A549 (cell line): ENCODE measurements at regions not wholly inside any gene's neighbourhood (a gene's known extent, or its start where the extent isn't known, plus 50 kb on each side); places are given as distances from the start of the nearest gene placed in this dataset.

Experiments used
- ATAC-seq, 2 experiments: fragments of 200-7000 bp in 1 of 2; fragments of >200 bp in 1 of 2; cut with Nextera tagmentation in 1 of 2; cut with Tn5 transposase in 1 of 2; 3 replicates each; pipeline versions ENCODE4 v1.8.0 to v1.9.1; 2018 to 2020; ENCODE audit warnings: mild to moderate bottlenecking in 1 of 2, moderate library complexity in 1 of 2
- CTCF ChIA-PET: fragments of 300-600 bp; sonication (Branson Sonifier 250); formaldehyde crosslinking; extraction: SDS; loops from one replicate; lab custom pipeline; 2021; ENCODE audit warnings: antibody characterized with exemption, inconsistent platforms; lab: Yijun Ruan, JAX
- POLR2A ChIA-PET: fragments of 350-600 bp; formaldehyde crosslinking; extraction: SDS; loops from one replicate; lab custom pipeline; 2021; ENCODE audit warnings: antibody characterized with exemption, inconsistent platforms; lab: Yijun Ruan, JAX
- DNase-seq, 2 experiments: peaks; one replicate each; pipeline versions ENCODE4 v3.0.0 to v3.0.0-alpha.2; 2011 to 2016; ENCODE audit warnings: low read depth in 1 of 2, low spot score in 1 of 2
- FAIRE-seq: peaks from 2 replicates; lab custom pipeline; 2011; peaks lifted over from hg19 to GRCh38; lab: Jason Lieb, UNC
- H3K27ac ChIP-seq, 2 experiments: fragments of >200 bp; sonication (Bioruptor Twin); formaldehyde crosslinking; 3 replicates each; pipeline ENCODE4 v1.5.1; 2016 to 2017
- H3K4me1 ChIP-seq: fragments of >200 bp; sonication (Bioruptor Twin); formaldehyde crosslinking; 3 replicates; pipeline ENCODE4 v1.6.1; 2016
- H3K4me2 ChIP-seq: fragments of >200 bp; sonication (Bioruptor Twin); formaldehyde crosslinking; 3 replicates; pipeline ENCODE4 v1.6.1; 2016
- H3K4me3 ChIP-seq: fragments of >200 bp; sonication (Bioruptor Twin); formaldehyde crosslinking; 3 replicates; pipeline ENCODE4 v1.5.1; 2016
- H3K9me3 ChIP-seq: fragments of >200 bp; sonication (Bioruptor Twin); formaldehyde crosslinking; 3 replicates; pipeline ENCODE4 v1.6.1; 2016
- BCL3 ChIP-seq: fragments of >200 bp; sonication (Bioruptor Twin); formaldehyde crosslinking; IDR thresholded peaks from 3 replicates; pipeline ENCODE4 v1.6.1; 2016
- CBX2 ChIP-seq: fragments of 200-600 bp; sonication (generic); IDR thresholded peaks from 2 replicates; pipeline ENCODE4 v1.6.1; 2016; ENCODE audit warnings: low read depth, mild to moderate bottlenecking, borderline replicate concordance
- CHD2 ChIP-seq: fragments of 150-350 bp; IDR thresholded peaks from 2 replicates; pipeline ENCODE4 v1.6.1; 2014; ENCODE audit warnings: low read length; ENCODE audit not compliant: partially characterized antibody
- CHD4 ChIP-seq: fragments of 200-600 bp; sonication (generic); IDR thresholded peaks from 2 replicates; pipeline ENCODE4 v1.6.1; 2016; ENCODE audit warnings: antibody characterized with exemption, mild to moderate bottlenecking, borderline replicate concordance
- EHMT2 ChIP-seq: fragments of 200-600 bp; sonication (generic); IDR thresholded peaks from 2 replicates; pipeline ENCODE4 v1.6.1; 2016; ENCODE audit warnings: antibody characterized with exemption, low read depth, mild to moderate bottlenecking, moderate library complexity
- ELK1 ChIP-seq: fragments of 150-350 bp; IDR thresholded peaks from 2 replicates; pipeline ENCODE4 v1.6.1; 2014; ENCODE audit warnings: low read depth, mild to moderate bottlenecking, low read length
- EP300 ChIP-seq, 2 experiments: fragments of >200 bp; sonication (Bioruptor Twin); formaldehyde crosslinking; IDR thresholded peaks; 2 replicates in 1 of 2; 3 replicates in 1 of 2; pipeline ENCODE4 v1.6.1; 2016 to 2017
- ESRRA ChIP-seq: fragments of 150-350 bp; IDR thresholded peaks from 2 replicates; pipeline ENCODE4 v1.6.1; 2014; ENCODE audit warnings: mild to moderate bottlenecking, low read length, borderline replicate concordance
- FOXS1 ChIP-seq: fragments of 250-450 bp; sonication (Bioruptor Pico); IDR thresholded peaks from 2 replicates; pipeline ENCODE4 v1.5.0; 2020; ENCODE audit warnings: mild to moderate bottlenecking, moderate library complexity
- GATA3 ChIP-seq: IDR thresholded peaks from 2 replicates; pipeline ENCODE4 v1.6.1; 2012; ENCODE audit warnings: borderline replicate concordance
- HDAC2 ChIP-seq: fragments of 200-600 bp; sonication (generic); IDR thresholded peaks from 2 replicates; pipeline ENCODE4 v1.6.1; 2016
- HMGXB4 ChIP-seq: fragments of 250-450 bp; sonication (Bioruptor Pico); IDR thresholded peaks from 2 replicates; pipeline ENCODE4 v1.5.0; 2021; ENCODE audit warnings: mild to moderate bottlenecking, moderate library complexity, borderline replicate concordance
- KDM1A ChIP-seq: fragments of 200-600 bp; sonication (generic); IDR thresholded peaks from 2 replicates; pipeline ENCODE4 v1.6.1; 2016; ENCODE audit warnings: low read depth, mild to moderate bottlenecking
- KDM5A ChIP-seq: fragments of 200-600 bp; sonication (generic); IDR thresholded peaks from 2 replicates; pipeline ENCODE4 v1.6.1; 2016; ENCODE audit warnings: antibody characterized with exemption, mild to moderate bottlenecking
- MAZ ChIP-seq: fragments of 150-350 bp; IDR thresholded peaks from 2 replicates; pipeline ENCODE4 v1.6.1; 2014; ENCODE audit warnings: antibody characterized with exemption, low read depth, low read length, borderline replicate concordance
- MYC ChIP-seq: IDR thresholded peaks from 2 replicates; pipeline ENCODE4 v1.6.1; 2012; ENCODE audit warnings: mild to moderate bottlenecking, inconsistent platforms, low read length, improper control_type of control experiment, borderline replicate concordance
- PBX3 ChIP-seq: IDR thresholded peaks from 2 replicates; pipeline ENCODE4 v1.6.1; 2012
- PHF8 ChIP-seq: fragments of 200-600 bp; sonication (generic); IDR thresholded peaks from 2 replicates; pipeline ENCODE4 v1.6.1; 2016; ENCODE audit warnings: low read depth, mild to moderate bottlenecking, antibody characterized with exemption, moderate library complexity, borderline replicate concordance
- REST ChIP-seq: fragments of 200-600 bp; sonication (generic); IDR thresholded peaks from 2 replicates; pipeline ENCODE4 v1.6.1; 2016; ENCODE audit warnings: antibody characterized with exemption, mild to moderate bottlenecking, moderate library complexity
- TFCP2L1 ChIP-seq: fragments of 250-450 bp; sonication (Bioruptor Pico); IDR thresholded peaks from 2 replicates; pipeline ENCODE4 v1.5.0; 2021; ENCODE audit warnings: mild to moderate bottlenecking
- ZNF302 ChIP-seq: fragments of 250-450 bp; sonication (Bioruptor Pico); IDR thresholded peaks from 2 replicates; pipeline ENCODE4 v1.9.0; 2021; ENCODE audit warnings: inconsistent platforms, mild to moderate bottlenecking, moderate library complexity
- WGBS: methylation state at CpG from one replicate; pipeline ENCODE4 v1.1.6; 2017; ENCODE audit errors: missing lambda C conversion rate; 5-methylcytosine and 5-hydroxymethylcytosine counted together

GRCh38 chr16:72241930-72242329, 70.0 kb upstream of the PMFBP1 start (continued):
- TF ChIP-seq CHD2: no peak
- no peak for TF ChIP-seq HDAC2
- TF ChIP-seq PHF8: no peak
- TF ChIP-seq GATA3: no peak
- no peak for TF ChIP-seq KDM1A
- TF ChIP-seq MYC: no peak
- TF ChIP-seq EP300 (IDR thresholded peaks at IDR 0.05): no peak
- TF ChIP-seq KDM5A: no peak
- no peak for TF ChIP-seq PBX3
- TF ChIP-seq MAZ: no peak

- FAIRE-seq (no peak), DNase-seq (no peak), ATAC-seq (no peak)
- ChIA-PET POLR2A (no interaction called here), CTCF (interaction anchor here (0.6 to 8.6 kb wide), 4 partner anchors 17 to 247 kb away, joined by 3 to 69 read pairs (median 4); no protein-coding TSS in a partner anchor)
- Histone ChIP-seq H3K9me3 (no peaks in the 10 kb centered on the region), H3K27ac (no peak overlapping the region), H3K4me2 (no peak overlapping the region), H3K4me3 (no peak overlapping the region), H3K4me1 (no peaks in the 10 kb centered on the region)
- TF ChIP-seq HDAC2: no peak
- TF ChIP-seq CHD4: no peak
- TF ChIP-seq ELK1: no peak
- no peak for TF ChIP-seq CBX2
- no peak for TF ChIP-seq ESRRA
- no peak for TF ChIP-seq HMGXB4 (CRISPR knock-in tag)
- no peak for TF ChIP-seq TFCP2L1 (CRISPR knock-in tag)
- TF ChIP-seq KDM5A: no peak
- TF ChIP-seq FOXS1 (CRISPR knock-in tag): no peak
- TF ChIP-seq REST: no peak
- TF ChIP-seq EHMT2: no peak
- TF ChIP-seq BCL3: no peak
- TF ChIP-seq ZNF302 (CRISPR knock-in tag): no peak
- WGBS: 0% methylated on average over 1 of the region's 1 CpG
Measured at GRCh38 chr16:72241008-72241407, 69.1 kb upstream of the PMFBP1 start.
